ENCODE measurements at regions not wholly inside any gene's neighbourhood (a gene's known extent, or its start where the extent isn't known, plus 50 kb on each side); places are given as distances from the start of the nearest gene placed in this dataset.

GRCh38 chr16:59988591-59988990 lies 1254.5 kb upstream of the GOT2 start:
- no peak for TF ChIP-seq CTCF (IDR thresholded peaks at IDR 0.05)
- no peak for TF ChIP-seq POLR2A (IDR thresholded peaks at IDR 0.05)
- TF ChIP-seq POLR2AphosphoS5 (IDR thresholded peaks at IDR 0.05), result no peak
- no peak for TF ChIP-seq EP300 (IDR thresholded peaks at IDR 0.05)

Data from upper lobe of left lung (tissue), 4 donors.